Activated B cell treated with CpG ODN at 0.5 μM for 24 hours (primary cell): ENCODE measurements at regions not wholly inside any gene's neighbourhood (a gene's known extent, or its start where the extent isn't known, plus 50 kb on each side); places are given as distances from the start of the nearest gene placed in this dataset.
"Not testable (repeated sequence)": the region's sequence is repeated elsewhere in the genome, so short reads cannot be mapped to it uniquely, and the experiment has no call there.

ENCODE experiments used
- ATAC-seq: fragments of 200-7000 bp; cut with Tn5 transposase; one replicate; pipeline ENCODE4 v1.10.0; 2021; ENCODE audit warnings: low read depth, mild to moderate bottlenecking, moderate library complexity
- CTCF ChIA-PET: fragments of 350-600 bp; sonication (Branson Sonifier 250); formaldehyde crosslinking; loops from one replicate; lab custom pipeline; 2021; ENCODE audit warnings: antibody characterized with exemption; lab: Charles Lee
- POLR2A ChIA-PET: fragments of 350-600 bp; sonication (Branson Sonifier 250); formaldehyde crosslinking; loops from one replicate; lab custom pipeline; 2021; ENCODE audit warnings: antibody characterized with exemption; lab: Charles Lee
- DNase-seq: peaks from one replicate; pipeline ENCODE4 v3.0.0; 2022
- H3K27ac Mint-ChIP-seq: one replicate; pipeline ENCODE4 v1.8.0; 2020; ENCODE audit warnings: mixed read lengths
- H3K27me3 Mint-ChIP-seq: one replicate; pipeline ENCODE4 v1.8.0; 2021; ENCODE audit warnings: mixed read lengths
- H3K36me3 Mint-ChIP-seq: one replicate; pipeline ENCODE4 v1.8.0; 2021; ENCODE audit warnings: low read depth, mixed read lengths
- H3K4me1 Mint-ChIP-seq: one replicate; pipeline ENCODE4 v1.8.0; 2021; ENCODE audit warnings: mixed read lengths
- H3K4me3 Mint-ChIP-seq: one replicate; pipeline ENCODE4 v1.8.0; 2020; ENCODE audit warnings: mild to moderate bottlenecking, mixed read lengths
- H3K9me3 Mint-ChIP-seq: one replicate; pipeline ENCODE4 v1.8.0; 2020; ENCODE audit warnings: mixed read lengths
- CTCF ChIP-seq: fragments of 200-600 bp; IDR thresholded peaks from one replicate; pipeline ENCODE4 v1.8.0; 2022; ENCODE audit warnings: antibody characterized with exemption, mild to moderate bottlenecking
- intact Hi-C: fragments of 100-400 bp; cut with micrococcal nuclease; formaldehyde crosslinking; loops from one replicate; pipeline ENCODE4 v1.15.1; 2024

GRCh38 chr19:14271840-14272239, 65.9 kb upstream of the ADGRL1 start:
- Mint-ChIP-seq H3K36me3 (no peaks in the 10 kb centered on the region), H3K9me3 (peaks cover 4% of the 10 kb centered on the region), H3K27ac (no peak overlapping the region), H3K27me3 (peaks cover 17% of the 10 kb centered on the region), H3K4me3 (no peak overlapping the region), H3K4me1 (peaks cover 6% of the 10 kb centered on the region)
- ATAC-seq, result no peak
- DNase-seq, result no peak
- POLR2A ChIA-PET, result no interaction called here
- intact Hi-C loops, result no loop called here
- TF ChIP-seq CTCF, result no peak
- CTCF ChIA-PET, result no interaction called here

GRCh38 chr19:14270557-14270956, 64.6 kb upstream of the ADGRL1 start:
- H3K36me3 Mint-ChIP-seq, POLR2A ChIA-PET: not testable (repeated sequence)

GRCh38 chr19:14267224-14267741, 61.3 kb upstream of the ADGRL1 start:
- Mint-ChIP-seq H3K9me3 (no peaks in the 10 kb centered on the region), H3K4me1 (no peaks in the 10 kb centered on the region), H3K27ac (no peak overlapping the region), H3K4me3 (no peak overlapping the region), H3K36me3 (no peaks in the 10 kb centered on the region), H3K27me3 (peaks cover 10% of the 10 kb centered on the region)
- TF ChIP-seq CTCF, result no peak
- ATAC-seq, result no peak
- intact Hi-C loops, result no loop called here
- DNase-seq, result no peak
- ChIA-PET POLR2A (no interaction called here), CTCF (no interaction called here)

More at GRCh38 chr19:14270557-14270956, 64.6 kb upstream of the ADGRL1 start:
- H3K4me3 Mint-ChIP-seq, H3K4me1 Mint-ChIP-seq, H3K27ac Mint-ChIP-seq, intact Hi-C loops, CTCF ChIA-PET, ATAC-seq, H3K9me3 Mint-ChIP-seq, DNase-seq: not testable (repeated sequence)
- H3K27me3 Mint-ChIP-seq, result peaks cover 12% of the 10 kb centered on the region

- H3K27ac Mint-ChIP-seq, H3K4me1 Mint-ChIP-seq, H3K36me3 Mint-ChIP-seq, DNase-seq, H3K27me3 Mint-ChIP-seq, CTCF ChIA-PET, H3K4me3 Mint-ChIP-seq, POLR2A ChIA-PET, intact Hi-C loops, H3K9me3 Mint-ChIP-seq, ATAC-seq: not testable (repeated sequence)
Observed at GRCh38 chr19:14266208-14266607, 60.2 kb upstream of the ADGRL1 start.

- Mint-ChIP-seq H3K27ac (no peak overlapping the region), H3K9me3 (no peaks in the 10 kb centered on the region), H3K27me3 (peaks cover 5% of the 10 kb centered on the region), H3K4me3 (no peak overlapping the region), H3K4me1 (no peaks in the 10 kb centered on the region), H3K36me3 (no peaks in the 10 kb centered on the region)
- ChIA-PET CTCF (no interaction called here), POLR2A (no interaction called here)
- TF ChIP-seq CTCF, result no peak
- intact Hi-C loops, result no loop called here
- DNase-seq (no peak), ATAC-seq (no peak)
Observed at GRCh38 chr19:14265290-14266036, 59.5 kb upstream of the ADGRL1 start.

- ATAC-seq, H3K27me3 Mint-ChIP-seq, H3K27ac Mint-ChIP-seq, H3K36me3 Mint-ChIP-seq, intact Hi-C loops, H3K4me3 Mint-ChIP-seq, H3K9me3 Mint-ChIP-seq, DNase-seq, POLR2A ChIA-PET, H3K4me1 Mint-ChIP-seq, CTCF ChIA-PET: not testable (repeated sequence)
Observed at GRCh38 chr19:14255902-14256649, 50.1 kb upstream of the ADGRL1 start.
